ENCODE measurements at regions not wholly inside any gene's neighbourhood (a gene's known extent, or its start where the extent isn't known, plus 50 kb on each side); places are given as distances from the start of the nearest gene placed in this dataset.

GRCh38 chr2:34332813-34333212, 733.7 kb upstream of the FAM98A start:
- Histone ChIP-seq H3K9ac (ENCODE audit: low read depth, low read length, poor library complexity, severe bottlenecking) (no peak overlapping the region), H3K9me2 (replicated peaks; ENCODE audit: low read depth, low read length) (no peaks in the 10 kb centered on the region), H3K4me3 (ENCODE audit: low read length, poor library complexity, severe bottlenecking) (no peak overlapping the region), H3K79me2 (ENCODE audit: insufficient read depth, low read length) (no peaks in the 10 kb centered on the region), H3K36me3 (ENCODE audit: insufficient read depth, low read length) (no peaks in the 10 kb centered on the region), H2AFZ (ENCODE audit: low read length) (no peak overlapping the region), H3K9me3 (ENCODE audit: insufficient read depth, low read depth, low read length) (no peaks in the 10 kb centered on the region), H3K4me2 (ENCODE audit: low read depth, low read length, poor library complexity, severe bottlenecking) (no peak overlapping the region), H4K20me1 (ENCODE audit: insufficient read depth, low read length, poor library complexity, severe bottlenecking) (no peaks in the 10 kb centered on the region), H3K4me1 (ENCODE audit: insufficient read depth, low read length, poor library complexity, severe bottlenecking) (no peaks in the 10 kb centered on the region), H3K27me3 (ENCODE audit: insufficient read depth, low read length, poor library complexity, severe bottlenecking) (no peaks in the 10 kb centered on the region), H3F3A (ENCODE audit: low read depth) (no peaks in the 10 kb centered on the region)
- TF ChIP-seq EZH2phosphoT487 (IDR thresholded peaks at IDR 0.05; ENCODE audit: borderline replicate concordance) (no peak), CTCF (conservative IDR thresholded peaks at IDR 0.05; ENCODE audit: low read length) (no peak)

GRCh38 chr2:34320056-34320455, 721.0 kb upstream of the FAM98A start:
- Histone ChIP-seq H3K9me3 (ENCODE audit: insufficient read depth, low read depth, low read length) (no peaks in the 10 kb centered on the region), H3K4me1 (ENCODE audit: insufficient read depth, low read length, poor library complexity, severe bottlenecking) (no peaks in the 10 kb centered on the region), H4K20me1 (ENCODE audit: insufficient read depth, low read length, poor library complexity, severe bottlenecking) (no peaks in the 10 kb centered on the region), H3K27me3 (ENCODE audit: insufficient read depth, low read length, poor library complexity, severe bottlenecking) (no peaks in the 10 kb centered on the region), H3F3A (ENCODE audit: low read depth) (no peaks in the 10 kb centered on the region), H3K4me2 (ENCODE audit: low read depth, low read length, poor library complexity, severe bottlenecking) (no peak overlapping the region), H3K79me2 (ENCODE audit: insufficient read depth, low read length) (no peaks in the 10 kb centered on the region), H3K4me3 (ENCODE audit: low read length, poor library complexity, severe bottlenecking) (no peak overlapping the region), H3K9ac (ENCODE audit: low read depth, low read length, poor library complexity, severe bottlenecking) (no peak overlapping the region), H3K9me2 (replicated peaks; ENCODE audit: low read depth, low read length) (no peaks in the 10 kb centered on the region), H2AFZ (ENCODE audit: low read length) (no peak overlapping the region), H3K36me3 (ENCODE audit: insufficient read depth, low read length) (no peaks in the 10 kb centered on the region)
- no peak for TF ChIP-seq EZH2phosphoT487 (IDR thresholded peaks at IDR 0.05; ENCODE audit: borderline replicate concordance)
- TF ChIP-seq CTCF (conservative IDR thresholded peaks at IDR 0.05; ENCODE audit: low read length), result no peak

- H3K4me2 ChIP-seq (ENCODE audit: low read depth, low read length, poor library complexity, severe bottlenecking), result no peak overlapping the region
- no peaks in the 10 kb centered on the region for H3K9me2 ChIP-seq (replicated peaks; ENCODE audit: low read depth, low read length)
- H3K9ac ChIP-seq (ENCODE audit: low read depth, low read length, poor library complexity, severe bottlenecking), result no peak overlapping the region
- no peaks in the 10 kb centered on the region for H4K20me1 ChIP-seq (ENCODE audit: insufficient read depth, low read length, poor library complexity, severe bottlenecking)
- H3K4me1 ChIP-seq (ENCODE audit: insufficient read depth, low read length, poor library complexity, severe bottlenecking), result no peaks in the 10 kb centered on the region
- H3F3A ChIP-seq (ENCODE audit: low read depth), result no peaks in the 10 kb centered on the region
- no peaks in the 10 kb centered on the region for H3K9me3 ChIP-seq (ENCODE audit: insufficient read depth, low read depth, low read length)
- no peak overlapping the region for H3K4me3 ChIP-seq (ENCODE audit: low read length, poor library complexity, severe bottlenecking)
- H2AFZ ChIP-seq (ENCODE audit: low read length), result no peak overlapping the region
- TF ChIP-seq EZH2phosphoT487 (IDR thresholded peaks at IDR 0.05; ENCODE audit: borderline replicate concordance), result no peak
- no peak for TF ChIP-seq CTCF (conservative IDR thresholded peaks at IDR 0.05; ENCODE audit: low read length)
- H3K27me3 ChIP-seq (ENCODE audit: insufficient read depth, low read length, poor library complexity, severe bottlenecking), result no peaks in the 10 kb centered on the region
- no peaks in the 10 kb centered on the region for H3K79me2 ChIP-seq (ENCODE audit: insufficient read depth, low read length)
- H3K36me3 ChIP-seq (ENCODE audit: insufficient read depth, low read length), result no peaks in the 10 kb centered on the region
Measured at GRCh38 chr2:34317797-34318196, 718.7 kb upstream of the FAM98A start.
